ENCODE measurements at regions not wholly inside any gene's neighbourhood (a gene's known extent, or its start where the extent isn't known, plus 50 kb on each side); places are given as distances from the start of the nearest gene placed in this dataset.

GRCh38 chr18:47729356-47729755 lies 201.1 kb downstream of the SMAD2 start:
- no peak for DNase-seq
- Histone ChIP-seq H4K20me1 (ENCODE audit: insufficient read depth, low read length) (no peaks in the 10 kb centered on the region), H2AFZ (replicated peaks; ENCODE audit: low read length, poor library complexity) (no peak overlapping the region), H3K27me3 (ENCODE audit: control insufficient read depth, insufficient read depth, low read length) (no peaks in the 10 kb centered on the region), H3K18ac (ENCODE audit: low read depth, low read length) (no peak overlapping the region), H3K23ac (ENCODE audit: low read depth, low read length) (no peak overlapping the region), H3K56ac (ENCODE audit: extremely low read depth, insufficient read depth, low read length) (no peak overlapping the region), H3K4me1 (ENCODE audit: control insufficient read depth, insufficient read depth, low read length) (no peaks in the 10 kb centered on the region), H3K27ac (ENCODE audit: insufficient read depth, low read length) (no peak overlapping the region), H2BK15ac (ENCODE audit: low read depth, low read length) (no peak overlapping the region), H4K8ac (ENCODE audit: low read depth in 2 of 2, low read length in 2 of 2) (no peak overlapping the region), H2BK20ac (ENCODE audit: low read depth, low read length) (no peak overlapping the region), H3K4me2 (ENCODE audit: low read depth, low read length) (no peak overlapping the region), H3K36me3 (ENCODE audit: control insufficient read depth, insufficient read depth, low read length) (no peaks in the 10 kb centered on the region), H3K79me1 (ENCODE audit: low read depth in 1 of 2, low read length in 2 of 2) (no peaks in the 10 kb centered on the region), H3K9ac (ENCODE audit: low read depth, low read length) (no peak overlapping the region), H4K5ac (ENCODE audit: low read depth, low read length) (no peak overlapping the region), H3K9me1 (ENCODE audit: insufficient read depth, low read length) (no peaks in the 10 kb centered on the region), H2AK9ac (replicated peaks; ENCODE audit: low read depth, low read length, poor library complexity) (no peak overlapping the region), H3K4me3 (ENCODE audit: insufficient read depth, low read depth, low read length) (no peak overlapping the region), H2BK5ac (ENCODE audit: low read depth, low read length, poor library complexity, severe bottlenecking) (no peak overlapping the region), H3K14ac (replicated peaks; ENCODE audit: low read depth, low read length) (no peak overlapping the region), H3K4ac (ENCODE audit: low read depth, low read length) (no peak overlapping the region), H2BK120ac (ENCODE audit: low read depth, low read length) (no peak overlapping the region), H4K91ac (ENCODE audit: insufficient read depth, low read depth, low read length) (no peak overlapping the region), H3K9me3 (ENCODE audit: control insufficient read depth, insufficient read depth, low read length) (no peaks in the 10 kb centered on the region), H2AK5ac (ENCODE audit: low read depth, low read length) (no peak overlapping the region)
- in situ Hi-C loops (cut with MboI; ENCODE audit: low sequenced_read_pairs): no loop called here
- CTCF ChIA-PET: no interaction called here
- no peak for ATAC-seq (ENCODE audit: low read depth)
- 52% methylated on average over 4 of the region's 6 CpGs; no CpG with 5 or more reads in 1 of the 2 experiments for WGBS, 2 experiments (ENCODE audit: extremely low coverage in 2 of 2, insufficient read length in 1 of 2)
- dilution Hi-C loops (cut with HindIII; ENCODE audit: low sequenced_read_pairs, unreplicated experiment): no loop called here
- BruUV-seq (replicated peaks): no TSS peak
- intact Hi-C loops (cut with micrococcal nuclease): no loop called here
- TF ChIP-seq MXI1 (IDR thresholded peaks at IDR 0.05; ENCODE audit: borderline replicate concordance, low read depth, low read length) (no peak), RFX5 (IDR thresholded peaks at IDR 0.05; ENCODE audit: low read depth, low read length) (no peak), CTCF (conservative IDR thresholded peaks at IDR 0.05; ENCODE audit: low read depth, low read length) (no peak), RAD21 (IDR thresholded peaks at IDR 0.05; ENCODE audit: low read length) (no peak), CEBPB (IDR thresholded peaks at IDR 0.05; ENCODE audit: low read depth, low read length) (no peak), RCOR1 (IDR thresholded peaks at IDR 0.05; ENCODE audit: insufficient replicate concordance, low read length) (no peak), MAFK (IDR thresholded peaks at IDR 0.05; ENCODE audit: low read depth, low read length) (no peak), MAZ (IDR thresholded peaks at IDR 0.05; ENCODE audit: borderline replicate concordance, low read depth, low read length) (no peak), SMC3 (IDR thresholded peaks at IDR 0.05; ENCODE audit: low read depth, low read length) (no peak)
- POLR2A ChIA-PET (ENCODE audit: unreplicated experiment): no interaction called here
